ENCODE measurements at regions not wholly inside any gene's neighbourhood (a gene's known extent, or its start where the extent isn't known, plus 50 kb on each side); places are given as distances from the start of the nearest gene placed in this dataset.

- WGBS, 2 experiments (ENCODE audit: extremely low coverage in 1 of 2, insufficient coverage in 1 of 2, insufficient read length in 1 of 2, insufficient replicate concordance in 2 of 2, low coverage in 1 of 2, low lambda C conversion rate in 2 of 2, missing lambda C conversion rate in 1 of 2) = 91% methylated on average over 3 of the region's 3 CpGs; no CpG with 5 or more reads in 1 of the 2 experiments
- no peak overlapping the region for H2AK5ac ChIP-seq (ENCODE audit: low read depth, low read length)
- FAIRE-seq = no peak
- H3K56ac ChIP-seq (replicated peaks; ENCODE audit: insufficient read length, low read depth, low read length) = no peak overlapping the region
- TF ChIP-seq EGR1 (IDR thresholded peaks at IDR 0.05; ENCODE audit: borderline replicate concordance, low read depth, low read length) (no peak), GABPA (IDR thresholded peaks at IDR 0.05; ENCODE audit: borderline replicate concordance, insufficient read depth, low read length) (no peak), SAP30 (IDR thresholded peaks at IDR 0.05; ENCODE audit: insufficient read depth, insufficient replicate concordance, low read length) (no peak), CTCF (IDR thresholded peaks at IDR 0.05; ENCODE audit: control extremely low read depth in 1 of 3, insufficient read depth in 1 of 3, low read depth in 1 of 3, low read length in 3 of 3) (no peak), EZH2 (IDR thresholded peaks at IDR 0.05; ENCODE audit: low read depth, low read length, severe bottlenecking) (no peak), HDAC2 (IDR thresholded peaks at IDR 0.05; ENCODE audit: borderline replicate concordance in 1 of 2, low read depth in 2 of 2, low read length in 2 of 2) (no peak), RXRA (IDR thresholded peaks at IDR 0.05; ENCODE audit: insufficient read depth, low read depth, low read length) (no peak), POU5F1 (IDR thresholded peaks at IDR 0.05; ENCODE audit: low read depth, low read length) (no peak), SP4 (IDR thresholded peaks at IDR 0.05; ENCODE audit: low read length) (no peak)
- H2BK12ac ChIP-seq (ENCODE audit: low read depth, low read length) = no peak overlapping the region
- no peak overlapping the region for H3K18ac ChIP-seq (ENCODE audit: extremely low read depth, low read length)
- H3K36me3 ChIP-seq (ENCODE audit: control insufficient read depth in 2 of 4, insufficient read depth in 4 of 4, low read length in 3 of 4) = no peaks in the 10 kb centered on the region
- H2BK20ac ChIP-seq (ENCODE audit: low read length) = no peak overlapping the region
- H2BK5ac ChIP-seq (ENCODE audit: low read depth, low read length) = no peak overlapping the region
- no peaks in the 10 kb centered on the region for H3K79me2 ChIP-seq (ENCODE audit: control insufficient read depth in 1 of 2, insufficient read depth in 2 of 2, low read length in 2 of 2)
- DNase-seq (ENCODE audit: low read depth in 1 of 2, low spot score in 2 of 2) = no peak
- no peaks in the 10 kb centered on the region for H3K23me2 ChIP-seq (ENCODE audit: low read depth, low read length)
- no peak overlapping the region for H4K8ac ChIP-seq (ENCODE audit: extremely low read depth, insufficient read depth, low read length)
- no peak overlapping the region for H4K91ac ChIP-seq (replicated peaks; ENCODE audit: insufficient read length, low read length)
- H3K4me1 ChIP-seq (replicated peaks in 1 of 4; ENCODE audit: control insufficient read depth in 3 of 4, insufficient read depth in 4 of 4, low read length in 3 of 4) = no peaks in the 10 kb centered on the region
- H4K20me1 ChIP-seq (replicated peaks in 1 of 2; ENCODE audit: control insufficient read depth in 1 of 2, insufficient read depth in 2 of 2, low read length in 2 of 2) = no peaks in the 10 kb centered on the region
- H3K27ac ChIP-seq (ENCODE audit: low read depth, low read length) = no peak overlapping the region
- no peak overlapping the region for H3K4ac ChIP-seq (replicated peaks; ENCODE audit: insufficient read length, low read depth, low read length)
- H3K14ac ChIP-seq (ENCODE audit: insufficient read length) = no peak overlapping the region
- no peak overlapping the region for H2AFZ ChIP-seq (ENCODE audit: low read length)
- H3K4me2 ChIP-seq (ENCODE audit: insufficient read depth in 1 of 2, low read depth in 2 of 2, low read length in 2 of 2) = no peak overlapping the region
- no peak overlapping the region for H3K4me3 ChIP-seq (ENCODE audit: extremely low read depth in 1 of 4, insufficient read depth in 2 of 4, low read depth in 3 of 4, low read length in 4 of 4)
- no peak overlapping the region for H2BK120ac ChIP-seq (replicated peaks; ENCODE audit: low read depth, low read length)
- H3K23ac ChIP-seq (ENCODE audit: insufficient read length) = no peak overlapping the region
- no peaks in the 10 kb centered on the region for H3K79me1 ChIP-seq (ENCODE audit: low read depth, low read length)
- ChIA-PET POLR2A (ENCODE audit: partially characterized antibody) (no interaction called here), CTCF (ENCODE audit: partially characterized antibody) (interaction anchor here (0.9 kb wide), 1 partner anchor 23 kb away, joined by 3 read pairs; no protein-coding TSS in a partner anchor)
- no peak overlapping the region for H3K9ac ChIP-seq (replicated peaks in 1 of 4; ENCODE audit: extremely low read depth in 1 of 4, low read depth in 3 of 4, low read length in 3 of 4)
- no peak overlapping the region for H2BK15ac ChIP-seq (ENCODE audit: low read length)
- H3K27me3 ChIP-seq (replicated peaks in 1 of 4; ENCODE audit: control insufficient read depth in 3 of 4, extremely low read depth in 1 of 4, insufficient read depth in 3 of 4, low read length in 3 of 4) = no peaks in the 10 kb centered on the region
- no peak overlapping the region for H4K5ac ChIP-seq (ENCODE audit: insufficient read length, low read depth, low read length)
- peaks cover 11 to 12% of the 10 kb centered on the region in 2 experiments; a peak in 3 of 4 replicates for H3K9me3 ChIP-seq (ENCODE audit: insufficient read depth in 2 of 2, low read depth in 1 of 2, low read length in 1 of 2)
Measured at GRCh38 chr1:55916907-55917306, 662.5 kb downstream of the PLPP3 start.
